Heart left ventricle (tissue), 16 donors: ENCODE measurements at regions not wholly inside any gene's neighbourhood (a gene's known extent, or its start where the extent isn't known, plus 50 kb on each side); places are given as distances from the start of the nearest gene placed in this dataset.

Experiments
- ATAC-seq, 4 donors: fragments of 200-7000 bp; cut with Tn5 transposase; one replicate each; pipeline ENCODE4 v1.9.1; 2020 to 2022; ENCODE audit warnings: moderate library complexity in 4 of 4, mild to moderate bottlenecking in 3 of 4, moderate number of reproducible peaks in 1 of 4
- DNase-seq, 5 donors: peaks; one replicate each; pipeline ENCODE4 v3.0.0-alpha.2; 2020
- H3K27ac ChIP-seq, 12 donors: fragments of 200-600 bp; sonication (generic) in 4 of 12; one replicate each; pipeline versions ENCODE4 v1.5.0 to v1.8.0; 2016 to 2022; ENCODE audit warnings: mild to moderate bottlenecking in 2 of 12
- H3K27me3 ChIP-seq, 9 donors: fragments of 200-600 bp; sonication (generic) in 2 of 9; one replicate each; pipeline versions ENCODE4 v1.5.1 to v1.8.0; 2016 to 2022; ENCODE audit warnings: mild to moderate bottlenecking in 3 of 9
- H3K36me3 ChIP-seq, 9 donors: fragments of 200-600 bp; sonication (generic) in 2 of 9; one replicate each; pipeline versions ENCODE4 v1.5.0 to v1.8.0; 2018 to 2022; ENCODE audit warnings: mild to moderate bottlenecking in 2 of 9
- H3K4me1 ChIP-seq, 12 donors: fragments of 200-600 bp; sonication (generic) in 4 of 12; one replicate each; pipeline versions ENCODE4 v1.5.0 to v1.8.0; 2016 to 2022; ENCODE audit warnings: mild to moderate bottlenecking in 3 of 12
- H3K4me3 ChIP-seq, 12 donors: fragments of 200-600 bp; sonication (generic) in 4 of 12; one replicate each; pipeline versions ENCODE4 v1.5.0 to v1.8.0; 2017 to 2022; ENCODE audit warnings: mild to moderate bottlenecking in 9 of 12, moderate library complexity in 4 of 12
- H3K9me3 ChIP-seq, 12 donors: fragments of 200-600 bp; sonication (generic) in 4 of 12; one replicate each; pipeline versions ENCODE4 v1.5.0 to v1.8.0; 2016 to 2022; ENCODE audit warnings: mild to moderate bottlenecking in 1 of 12
- POLR2A ChIP-seq, 2 donors: fragments of 450-650 bp; IDR thresholded peaks; one replicate each; pipeline ENCODE4 v1.6.1; 2017; ENCODE audit warnings: antibody characterized with exemption in 2 of 2, mild to moderate bottlenecking in 2 of 2, moderate library complexity in 2 of 2
- WGBS, 4 donors: extraction: QIAGEN DNeasy Blood & Tissue Kit in 2 of 4; methylation state at CpG; one replicate each; pipeline versions ENCODE4 v1.1.5 to v1.1.7; 2013 to 2018; 5-methylcytosine and 5-hydroxymethylcytosine counted together
- intact Hi-C, 10 donors: fragments of 100-400 bp; cut with DNase I; formaldehyde crosslinking; loops; one replicate each; pipeline versions ENCODE4 v1.11.1 to v1.14.2; 2022
- TF ChIP-seq, protein P1 (sequence below), 12 donors: fragments of 200-600 bp; sonication (generic) in 4 of 12; IDR thresholded peaks; one replicate each; pipeline versions ENCODE4 v1.5.0 to v1.8.0; 2018 to 2022; ENCODE audit warnings: antibody characterized with exemption in 12 of 12, mild to moderate bottlenecking in 5 of 12
- donor health status: ischemic (EF 13 %, LVEDD 7.1; RV severe dilation, severe dysfunction).
- donor health status: healthy with polysubstance abuse.
- donor health status: DM: no; HTN: yes; CAD: no.
- donor health status: DM: no; HTN: no; CAD: no.
- donor health status: ischemic (EF 25% LVEDD 6.9; RV normal size, moderate dysfunction).
- donor health status: ischemic (EF 25% LVEDD 5.7; RV mildly dilated, moderate dysfunction).
- donor health status: healthy.
- donor health status: DM: yes; HTN: yes; CAD: no.
- donor health status: ischemic (EF 35%, LVEDD 5.7; RV mildly dilated, moderate dysfunction).
- donor health status: nonischemic (EF 11% LVEDD 7.7; RV severe dilation, severe dysfunction).
- donor health status: DM: yes; HTN: yes; CAD: no.
- donor health status: PGD.
- donor health status: ischemic (EF 29% LVEDD 5.4; RV normal size, mild dysfunction).
- donor health status: nonischemic (EF 23%, LVEDD 6.1; RV moderate dilation, normal function).

DNA sequence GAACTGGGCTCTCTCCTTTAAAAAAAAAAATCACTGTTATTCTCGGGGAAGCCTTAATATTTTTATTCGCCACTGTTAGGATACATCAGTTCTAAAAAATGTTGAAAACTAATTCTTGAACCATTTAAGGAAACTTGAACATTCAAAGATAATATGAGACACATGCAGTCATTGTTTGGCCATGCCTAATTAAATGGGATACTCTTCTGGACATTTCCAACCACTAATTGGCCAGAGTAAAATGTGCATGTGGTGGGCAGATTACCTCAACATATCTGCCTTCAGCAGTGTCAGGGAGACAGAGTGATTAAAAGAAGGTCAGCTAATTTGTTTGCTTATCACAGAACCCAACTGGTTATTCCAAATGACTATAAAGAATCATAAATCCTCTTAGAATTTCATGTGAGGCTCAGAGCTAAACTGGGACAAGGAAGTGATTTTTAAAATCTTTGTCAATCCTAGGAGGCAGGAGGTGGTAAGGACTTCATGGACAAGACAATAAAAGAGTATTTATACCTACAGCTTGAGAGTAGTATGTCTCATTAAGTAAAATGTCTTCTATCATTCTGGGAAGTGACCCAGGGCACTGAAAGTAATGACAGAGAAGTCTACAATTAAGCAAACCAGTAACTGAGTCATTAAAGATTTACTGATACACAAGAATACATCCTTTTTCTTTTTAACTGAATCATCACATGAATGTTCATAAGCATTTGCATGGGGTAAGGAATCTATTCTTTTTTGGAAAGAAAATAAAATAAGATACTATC is 242.9 kb upstream of the TRPM3 start:
- Histone ChIP-seq H3K36me3 (no peaks in the 10 kb centered on the region), H3K27ac (no peak overlapping the region), H3K9me3 (no peaks in the 10 kb centered on the region), H3K27me3 (no peaks in the 10 kb centered on the region), H3K4me1 (peaks cover 0 to 4% (median 0%) of the 10 kb centered on the region in 12 donors), H3K4me3 (no peak overlapping the region)
- no peak for DNase-seq
- TF ChIP-seq, protein P1, sequence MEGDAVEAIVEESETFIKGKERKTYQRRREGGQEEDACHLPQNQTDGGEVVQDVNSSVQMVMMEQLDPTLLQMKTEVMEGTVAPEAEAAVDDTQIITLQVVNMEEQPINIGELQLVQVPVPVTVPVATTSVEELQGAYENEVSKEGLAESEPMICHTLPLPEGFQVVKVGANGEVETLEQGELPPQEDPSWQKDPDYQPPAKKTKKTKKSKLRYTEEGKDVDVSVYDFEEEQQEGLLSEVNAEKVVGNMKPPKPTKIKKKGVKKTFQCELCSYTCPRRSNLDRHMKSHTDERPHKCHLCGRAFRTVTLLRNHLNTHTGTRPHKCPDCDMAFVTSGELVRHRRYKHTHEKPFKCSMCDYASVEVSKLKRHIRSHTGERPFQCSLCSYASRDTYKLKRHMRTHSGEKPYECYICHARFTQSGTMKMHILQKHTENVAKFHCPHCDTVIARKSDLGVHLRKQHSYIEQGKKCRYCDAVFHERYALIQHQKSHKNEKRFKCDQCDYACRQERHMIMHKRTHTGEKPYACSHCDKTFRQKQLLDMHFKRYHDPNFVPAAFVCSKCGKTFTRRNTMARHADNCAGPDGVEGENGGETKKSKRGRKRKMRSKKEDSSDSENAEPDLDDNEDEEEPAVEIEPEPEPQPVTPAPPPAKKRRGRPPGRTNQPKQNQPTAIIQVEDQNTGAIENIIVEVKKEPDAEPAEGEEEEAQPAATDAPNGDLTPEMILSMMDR (IDR thresholded peaks at IDR 0.05), result no peak
- no peak for TF ChIP-seq POLR2A (IDR thresholded peaks at IDR 0.05)
- no peak for ATAC-seq
- 78 to 91% (median 83%) methylated on average over 2 of the region's 2 CpGs for WGBS, 4 donors
- intact Hi-C loops, result no loop called here

- 79 to 83% (median 81%) methylated on average over 4 of the region's 4 CpGs for WGBS, 4 donors
- no peak overlapping the region for H3K4me3 ChIP-seq
- peaks cover 0 to 4% (median 0%) of the 10 kb centered on the region in 12 donors for H3K4me1 ChIP-seq
- no peaks in the 10 kb centered on the region for H3K27me3 ChIP-seq
- no peak for DNase-seq
- intact Hi-C loops, result no loop called here
- no peak for TF ChIP-seq POLR2A (IDR thresholded peaks at IDR 0.05)
- TF ChIP-seq, protein P1 (IDR thresholded peaks at IDR 0.05), result no peak
- ATAC-seq, result no peak
- H3K9me3 ChIP-seq, result no peaks in the 10 kb centered on the region
- H3K27ac ChIP-seq, result no peak overlapping the region
- no peaks in the 10 kb centered on the region for H3K36me3 ChIP-seq
Observed at GRCh38 chr9:71363286-71363961, 242.0 kb upstream of the TRPM3 start.

DNA sequence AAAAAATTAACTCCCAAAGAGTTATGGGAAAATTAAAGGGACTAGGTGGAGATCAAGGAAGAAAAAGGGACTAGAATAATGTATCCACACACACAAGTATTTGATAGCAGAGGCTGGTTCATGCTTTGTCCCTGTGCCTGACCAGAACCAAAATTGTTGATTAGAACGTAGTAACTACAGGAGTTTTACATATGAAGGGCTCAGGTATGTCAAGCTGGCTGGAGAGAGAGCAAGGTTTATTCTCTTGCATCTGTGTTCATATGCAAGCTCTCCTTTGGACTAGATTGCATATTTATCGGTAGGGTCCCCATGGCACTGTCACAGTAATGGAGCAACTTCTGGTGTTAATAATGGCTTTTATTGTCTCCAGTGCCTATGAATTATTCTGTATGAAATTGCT is 239.9 kb upstream of the TRPM3 start:
- H3K9me3 ChIP-seq, result no peaks in the 10 kb centered on the region
- ATAC-seq (no peak), DNase-seq (no peak)
- TF ChIP-seq POLR2A (IDR thresholded peaks at IDR 0.05), result no peak
- TF ChIP-seq, protein P1 (IDR thresholded peaks at IDR 0.05), result no peak
- no peaks in the 10 kb centered on the region for H3K4me1 ChIP-seq
- no peaks in the 10 kb centered on the region for H3K27me3 ChIP-seq
- H3K27ac ChIP-seq, result no peak overlapping the region
- H3K36me3 ChIP-seq, result no peaks in the 10 kb centered on the region
- no peak overlapping the region for H3K4me3 ChIP-seq
- WGBS, 4 donors, result 74 to 87% (median 83%) methylated on average over 2 of the region's 2 CpGs
- intact Hi-C loops, result no loop called here

DNA sequence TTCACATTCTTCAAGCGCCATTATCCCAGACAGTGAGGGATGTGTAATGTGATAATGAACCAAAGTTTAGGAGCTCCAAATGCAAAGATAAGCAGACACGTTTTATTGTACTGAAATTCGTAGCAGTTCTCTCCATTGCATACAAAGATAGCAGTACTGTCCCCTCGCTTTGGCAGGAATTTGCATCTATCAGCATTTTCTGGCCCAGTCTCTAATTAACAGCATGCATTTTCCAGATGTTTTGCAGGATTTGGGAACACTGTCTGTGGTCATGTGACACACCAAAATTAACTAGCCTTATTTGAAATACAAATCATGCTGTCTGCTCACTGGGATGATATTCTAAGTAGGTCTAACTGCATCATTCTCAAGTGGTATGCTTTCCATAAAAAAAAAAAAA is 235.9 kb upstream of the TRPM3 start:
- no peaks in the 10 kb centered on the region for H3K36me3 ChIP-seq
- no peak overlapping the region for H3K4me3 ChIP-seq
- no peak for TF ChIP-seq POLR2A (IDR thresholded peaks at IDR 0.05)
- TF ChIP-seq, protein P1 (IDR thresholded peaks at IDR 0.05), result no peak
- DNase-seq, result no peak
- no peak for ATAC-seq
- no peaks in the 10 kb centered on the region for H3K9me3 ChIP-seq
- H3K27ac ChIP-seq, result no peak overlapping the region
- intact Hi-C loops, result loop anchor here in 1 of 10 donors (10.0 kb wide), 1 partner anchor 57 kb away; no protein-coding TSS in a partner anchor
- no peaks in the 10 kb centered on the region for H3K27me3 ChIP-seq
- WGBS, 4 donors, result 18 to 40% (median 31%) methylated on average over 4 of the region's 4 CpGs
- no peaks in the 10 kb centered on the region for H3K4me1 ChIP-seq
